Retinal pigment epithelial cell (primary cell): ENCODE measurements at regions not wholly inside any gene's neighbourhood (a gene's known extent, or its start where the extent isn't known, plus 50 kb on each side); places are given as distances from the start of the nearest gene placed in this dataset.
"Not testable (repeated sequence)": the region's sequence is repeated elsewhere in the genome, so short reads cannot be mapped to it uniquely, and the experiment has no call there.

Experiments used
- DNase-seq: peaks from one replicate; pipeline ENCODE4 v3.0.0-alpha.2; 2010; ENCODE audit warnings: low read depth
- H3K4me3 ChIP-seq: 2 replicates; pipeline ENCODE4 v1.5.1; 2011; ENCODE audit warnings: mild to moderate bottlenecking, low read length, control low read depth, moderate library complexity
- CTCF ChIP-seq: conservative IDR thresholded peaks from 2 replicates; pipeline ENCODE4 v1.5.1; 2011; ENCODE audit warnings: low read depth, low read length, control low read depth, inconsistent platforms

DNA sequence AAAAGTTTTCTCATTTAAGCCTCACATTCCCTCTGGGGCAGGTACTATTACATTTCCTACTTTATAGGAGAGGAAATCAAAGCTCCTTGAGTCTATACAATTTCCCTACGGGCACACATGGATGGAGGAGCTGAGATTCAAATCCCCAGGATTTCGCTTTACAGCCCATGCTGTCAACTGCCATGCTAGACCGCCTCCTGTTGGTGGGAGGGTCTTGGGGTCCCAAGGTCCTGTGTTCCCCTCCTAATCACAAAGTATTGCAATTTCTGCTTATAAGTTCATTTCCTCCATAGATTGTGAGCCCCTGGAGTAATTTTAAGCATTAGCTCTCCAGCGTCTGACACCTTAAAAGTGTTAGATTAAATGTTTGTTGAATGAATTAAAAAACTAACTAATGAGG lies 95.9 kb upstream of the SMARCA2 start:
- no peak for DNase-seq
- TF ChIP-seq CTCF, result no peak
- no peak overlapping the region for H3K4me3 ChIP-seq

- TF ChIP-seq CTCF, result no peak
- H3K4me3 ChIP-seq, result no peak overlapping the region
- no peak for DNase-seq
Observed at GRCh38 chr9:1920386-1920785, 94.8 kb upstream of the SMARCA2 start.

GRCh38 chr9:1922026-1922425 lies 93.1 kb upstream of the SMARCA2 start:
- TF ChIP-seq CTCF, result no peak
- H3K4me3 ChIP-seq, result no peak overlapping the region
- DNase-seq, result no peak

GRCh38 chr9:1927546-1927945 lies 87.6 kb upstream of the SMARCA2 start:
- no peak overlapping the region for H3K4me3 ChIP-seq
- DNase-seq, result no peak
- no peak for TF ChIP-seq CTCF

DNA sequence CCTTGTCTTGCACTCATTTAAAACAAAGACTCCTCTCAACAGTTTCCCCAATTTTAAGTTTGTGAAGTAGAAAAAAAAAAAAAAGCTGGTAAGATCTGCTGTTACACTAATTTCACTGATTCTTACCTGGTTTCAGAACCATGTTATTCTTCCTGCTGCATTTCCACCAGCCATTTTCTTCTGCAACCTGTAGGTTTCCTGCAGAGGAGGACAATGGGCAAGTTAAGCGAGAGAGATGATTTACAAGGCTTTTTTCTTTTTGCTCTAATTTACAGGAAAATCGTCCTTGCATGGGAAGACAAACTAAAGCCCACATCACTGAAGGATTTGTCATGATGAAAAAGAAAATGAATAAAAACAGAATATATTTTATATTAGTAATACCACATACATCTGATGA lies 86.0 kb upstream of the SMARCA2 start:
- no peak overlapping the region for H3K4me3 ChIP-seq
- no peak for DNase-seq
- TF ChIP-seq CTCF, result no peak

- H3K4me3 ChIP-seq, result no peak overlapping the region
Observed at GRCh38 chr9:1929722-1930244, 85.4 kb upstream of the SMARCA2 start.

GRCh38 chr9:1930245-1930736 lies 84.9 kb upstream of the SMARCA2 start:
- not testable (repeated sequence) for DNase-seq, H3K4me3 ChIP-seq

More at GRCh38 chr9:1929722-1930244, 85.4 kb upstream of the SMARCA2 start:
- no peak for TF ChIP-seq CTCF
- DNase-seq, result no peak

GRCh38 chr9:1938135-1938534 lies 77.0 kb upstream of the SMARCA2 start:
- H3K4me3 ChIP-seq, result no peak overlapping the region
- no peak for DNase-seq
- no peak for TF ChIP-seq CTCF
